Stimulated activated naive B cell treated with anti-CD40 and anti-IgM and Interleukin-4, amounts not matched to agents 10 μg/mL and 1 μg/mL and 100 μg/mL, for 72 hours (primary cell): ENCODE measurements at regions not wholly inside any gene's neighbourhood (a gene's known extent, or its start where the extent isn't known, plus 50 kb on each side); places are given as distances from the start of the nearest gene placed in this dataset.
A peak's percentile ranks its signal among the peaks of the same experiment; 100 is the strongest.

Source experiments
- ATAC-seq, 2 donors: fragments of 150-1000 bp; cut with Tn5 transposase; replicated peaks; 2 replicates each; pipeline ENCODE4 v1.10.0; 2021; ENCODE audit warnings: moderate library complexity in 1 of 2
- DNase-seq: peaks from one replicate; pipeline ENCODE4 v3.0.0; 2021
- H3K27ac Mint-ChIP-seq: one replicate; pipeline ENCODE4 v1.8.0; 2022; ENCODE audit warnings: mild to moderate bottlenecking, mixed read lengths
- H3K27me3 Mint-ChIP-seq, 2 donors: one replicate each; pipeline ENCODE4 v1.8.0; 2022; ENCODE audit warnings: mixed read lengths in 2 of 2
- H3K36me3 Mint-ChIP-seq, 2 donors: one replicate each; pipeline ENCODE4 v1.8.0; 2022; ENCODE audit warnings: mixed read lengths in 2 of 2, mild to moderate bottlenecking in 1 of 2
- H3K4me1 Mint-ChIP-seq, 2 donors: one replicate each; pipeline ENCODE4 v1.8.0; 2022; ENCODE audit warnings: mixed read lengths in 2 of 2, mild to moderate bottlenecking in 1 of 2
- H3K4me3 Mint-ChIP-seq, 2 donors: one replicate each; pipeline ENCODE4 v1.8.0; 2022; ENCODE audit warnings: mild to moderate bottlenecking in 2 of 2, mixed read lengths in 2 of 2, moderate library complexity in 1 of 2
- H3K9me3 Mint-ChIP-seq, 2 donors: one replicate each; pipeline ENCODE4 v1.8.0; 2022; ENCODE audit warnings: mixed read lengths in 2 of 2, mild to moderate bottlenecking in 1 of 2

- no peaks in the 10 kb centered on the region for H3K4me1 Mint-ChIP-seq
- H3K36me3 Mint-ChIP-seq: no peaks in the 10 kb centered on the region
- no peak overlapping the region for H3K4me3 Mint-ChIP-seq
- H3K27ac Mint-ChIP-seq: no peak overlapping the region
- ATAC-seq (peak; percentile 53 to 68), DNase-seq (no peak)
- peaks cover 12% of the 10 kb centered on the region in 2 donors for H3K9me3 Mint-ChIP-seq
- H3K27me3 Mint-ChIP-seq: peaks cover 0 to 6% of the 10 kb centered on the region in 2 donors
Observed at GRCh38 chr11:108994887-108995286, 330.0 kb downstream of the DDX10 start.

DNA sequence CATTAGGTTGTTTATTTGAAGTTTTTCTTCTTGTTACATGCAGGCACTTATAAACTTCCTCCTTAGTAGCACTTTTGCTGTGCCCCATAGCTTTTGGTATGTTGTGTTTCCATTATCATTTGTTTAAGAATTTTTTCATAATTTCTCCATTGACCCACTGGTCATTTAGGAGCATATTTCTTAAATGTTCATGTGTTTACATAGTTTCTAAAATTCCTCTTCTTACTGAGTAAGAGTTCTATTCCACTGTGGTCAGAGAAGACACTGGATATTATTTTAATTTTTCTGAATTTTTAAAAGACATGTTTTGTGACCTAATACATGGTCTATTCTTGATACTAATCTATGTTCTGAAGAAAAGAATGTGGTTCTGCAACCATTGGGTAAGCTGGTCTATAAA is 333.0 kb downstream of the DDX10 start:
- no peaks in the 10 kb centered on the region for H3K36me3 Mint-ChIP-seq
- DNase-seq (no peak), ATAC-seq (no peak)
- H3K27me3 Mint-ChIP-seq: peaks cover 0 to 6% of the 10 kb centered on the region in 2 donors
- no peak overlapping the region for H3K27ac Mint-ChIP-seq
- H3K4me1 Mint-ChIP-seq: no peaks in the 10 kb centered on the region
- H3K4me3 Mint-ChIP-seq: no peak overlapping the region
- peaks cover 12 to 15% of the 10 kb centered on the region in 2 donors for H3K9me3 Mint-ChIP-seq

DNA sequence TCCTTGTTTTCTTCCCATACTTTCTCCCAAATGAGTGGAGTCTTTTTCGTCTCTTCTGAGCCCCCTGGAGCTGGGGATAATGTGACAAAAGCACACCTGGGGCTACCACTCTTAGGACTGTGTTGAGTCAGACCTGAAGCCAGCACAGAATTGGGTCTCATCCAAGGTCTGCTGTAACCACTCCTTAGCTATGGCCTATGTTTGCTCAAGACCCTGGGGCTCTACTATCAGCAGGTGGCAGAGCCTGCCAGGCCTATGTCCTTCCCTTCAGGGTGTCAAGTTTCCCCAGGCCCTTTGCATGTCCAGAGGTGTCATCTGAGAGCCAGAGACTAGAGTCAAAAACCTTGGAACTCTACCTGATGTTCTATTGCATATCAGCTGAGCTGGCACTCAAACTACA is 335.7 kb downstream of the DDX10 start:
- H3K9me3 Mint-ChIP-seq: peaks cover 12 to 15% of the 10 kb centered on the region in 2 donors

GRCh38 chr11:109001585-109001984 is 336.7 kb downstream of the DDX10 start:
- Mint-ChIP-seq H3K36me3 (no peaks in the 10 kb centered on the region), H3K27me3 (peaks cover 0 to 11% of the 10 kb centered on the region in 2 donors), H3K4me1 (no peaks in the 10 kb centered on the region), H3K9me3 (peaks cover 10 to 16% of the 10 kb centered on the region in 2 donors), H3K27ac (no peak overlapping the region), H3K4me3 (no peak overlapping the region)
- DNase-seq: no peak
- no peak for ATAC-seq

More for the DNA sequence above, 335.7 kb downstream of the DDX10 start:
- DNase-seq (no peak), ATAC-seq (no peak)
- no peak overlapping the region for H3K4me3 Mint-ChIP-seq
- no peaks in the 10 kb centered on the region for H3K4me1 Mint-ChIP-seq
- peaks cover 0 to 9% of the 10 kb centered on the region in 2 donors for H3K27me3 Mint-ChIP-seq
- H3K27ac Mint-ChIP-seq: no peak overlapping the region
- H3K36me3 Mint-ChIP-seq: no peaks in the 10 kb centered on the region

- H3K4me1 Mint-ChIP-seq: no peaks in the 10 kb centered on the region
- peaks cover 0 to 7% of the 10 kb centered on the region in 2 donors for H3K27me3 Mint-ChIP-seq
- ATAC-seq (no peak), DNase-seq (no peak)
- H3K4me3 Mint-ChIP-seq: no peak overlapping the region
- H3K27ac Mint-ChIP-seq: no peak overlapping the region
- peaks cover 0 to 3% of the 10 kb centered on the region in 2 donors for H3K9me3 Mint-ChIP-seq
- H3K36me3 Mint-ChIP-seq: no peaks in the 10 kb centered on the region
Observed at GRCh38 chr11:109012991-109013390, 348.1 kb downstream of the DDX10 start.

DNA sequence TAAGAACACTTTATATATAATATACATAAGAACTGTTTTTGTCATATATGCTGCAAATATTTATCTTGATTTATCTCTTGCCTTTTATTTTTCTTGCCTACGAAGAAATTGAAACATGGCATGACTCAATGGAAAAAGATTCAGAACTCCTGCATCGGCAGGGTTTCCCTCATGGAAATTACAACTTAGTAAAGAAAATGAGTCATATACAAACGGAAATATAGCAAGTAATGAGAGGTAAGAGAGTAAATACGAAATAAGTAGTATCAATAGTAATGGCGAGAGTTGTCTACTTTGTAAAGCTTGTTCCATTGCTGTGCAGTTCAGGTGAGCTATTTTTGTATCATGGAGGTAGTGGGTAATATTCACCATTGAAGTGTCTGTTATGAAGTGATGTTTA is 350.4 kb downstream of the DDX10 start:
- Mint-ChIP-seq H3K9me3 (peaks cover 0 to 2% of the 10 kb centered on the region in 2 donors), H3K27ac (no peak overlapping the region), H3K4me3 (no peak overlapping the region), H3K27me3 (peaks cover 0 to 4% of the 10 kb centered on the region in 2 donors), H3K4me1 (no peaks in the 10 kb centered on the region), H3K36me3 (no peaks in the 10 kb centered on the region)
- DNase-seq (no peak), ATAC-seq (no peak)

- Mint-ChIP-seq H3K27ac (no peak overlapping the region), H3K27me3 (peaks cover 0 to 4% of the 10 kb centered on the region in 2 donors), H3K36me3 (no peaks in the 10 kb centered on the region), H3K9me3 (peaks cover 0 to 2% of the 10 kb centered on the region in 2 donors), H3K4me3 (no peak overlapping the region), H3K4me1 (no peaks in the 10 kb centered on the region)
- DNase-seq (no peak), ATAC-seq (no peak)
Observed at GRCh38 chr11:109016724-109017123, 351.9 kb downstream of the DDX10 start.

DNA sequence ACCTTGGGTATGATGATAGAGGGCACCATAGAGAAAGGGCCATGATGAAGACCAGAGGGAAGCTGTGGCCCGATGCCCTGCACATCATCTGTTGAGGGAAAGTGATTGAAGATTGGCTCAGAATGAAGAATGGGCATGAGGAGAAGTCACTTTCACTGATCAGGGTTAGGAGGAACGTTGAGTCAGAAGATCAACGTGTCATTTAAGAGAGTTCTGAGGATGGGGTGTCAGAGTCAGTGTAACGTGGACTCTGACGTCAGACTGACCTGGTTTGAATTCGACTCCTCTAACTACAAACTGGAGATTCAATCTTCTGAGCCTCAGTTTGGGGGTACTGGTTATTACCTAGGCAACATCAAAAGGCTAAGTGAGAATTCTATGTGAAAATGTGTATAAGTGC is 352.6 kb downstream of the DDX10 start:
- Mint-ChIP-seq H3K27ac (no peak overlapping the region), H3K27me3 (peaks cover 0 to 4% of the 10 kb centered on the region in 2 donors), H3K9me3 (peaks cover 0 to 2% of the 10 kb centered on the region in 2 donors), H3K36me3 (no peaks in the 10 kb centered on the region), H3K4me1 (no peaks in the 10 kb centered on the region), H3K4me3 (no peak overlapping the region)
- no peak for DNase-seq
- ATAC-seq: no peak

- no peaks in the 10 kb centered on the region for H3K4me1 Mint-ChIP-seq
- peaks cover 0 to 4% of the 10 kb centered on the region in 2 donors for H3K27me3 Mint-ChIP-seq
- no peaks in the 10 kb centered on the region for H3K36me3 Mint-ChIP-seq
- no peak overlapping the region for H3K27ac Mint-ChIP-seq
- no peak for ATAC-seq
- H3K9me3 Mint-ChIP-seq: peaks cover 0 to 4% of the 10 kb centered on the region in 2 donors
- no peak for DNase-seq
- H3K4me3 Mint-ChIP-seq: no peak overlapping the region
Observed at GRCh38 chr11:109018639-109019038, 353.8 kb downstream of the DDX10 start.

DNA sequence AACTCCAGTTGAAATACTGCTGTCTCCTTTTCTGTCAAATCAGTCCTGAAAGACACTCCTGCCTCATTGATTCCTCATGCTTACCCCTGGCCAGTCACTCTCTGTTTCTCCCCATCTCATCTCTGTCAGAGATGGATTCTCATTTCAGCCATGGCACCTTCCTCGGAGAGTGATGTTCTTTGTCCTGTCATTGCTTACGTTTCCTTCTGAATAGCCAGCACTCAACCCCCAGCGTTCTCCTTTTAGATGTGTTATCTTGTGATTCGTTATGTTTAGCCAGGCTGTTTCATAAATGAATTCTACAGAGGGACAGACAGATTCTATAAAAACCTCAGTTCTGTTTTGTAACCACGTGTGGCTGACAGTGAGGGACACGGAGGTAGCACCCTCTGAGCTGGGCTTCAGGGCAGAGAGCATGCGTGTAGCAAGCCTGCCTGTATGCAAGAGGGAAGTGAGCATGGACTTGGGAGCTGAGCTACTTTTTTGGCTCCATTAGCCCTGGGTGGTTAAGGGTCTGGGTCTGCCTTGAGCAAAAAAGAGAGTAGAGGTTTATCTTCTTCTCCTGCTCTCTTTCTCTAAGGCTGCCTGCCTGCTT is 354.6 kb downstream of the DDX10 start:
- peaks cover 0 to 7% of the 10 kb centered on the region in 2 donors for H3K9me3 Mint-ChIP-seq
- ATAC-seq (no peak), DNase-seq (no peak)
- H3K4me1 Mint-ChIP-seq: no peaks in the 10 kb centered on the region
- H3K27me3 Mint-ChIP-seq: peaks cover 0 to 4% of the 10 kb centered on the region in 2 donors
- no peaks in the 10 kb centered on the region for H3K36me3 Mint-ChIP-seq
- H3K4me3 Mint-ChIP-seq: no peak overlapping the region
- no peak overlapping the region for H3K27ac Mint-ChIP-seq

DNA sequence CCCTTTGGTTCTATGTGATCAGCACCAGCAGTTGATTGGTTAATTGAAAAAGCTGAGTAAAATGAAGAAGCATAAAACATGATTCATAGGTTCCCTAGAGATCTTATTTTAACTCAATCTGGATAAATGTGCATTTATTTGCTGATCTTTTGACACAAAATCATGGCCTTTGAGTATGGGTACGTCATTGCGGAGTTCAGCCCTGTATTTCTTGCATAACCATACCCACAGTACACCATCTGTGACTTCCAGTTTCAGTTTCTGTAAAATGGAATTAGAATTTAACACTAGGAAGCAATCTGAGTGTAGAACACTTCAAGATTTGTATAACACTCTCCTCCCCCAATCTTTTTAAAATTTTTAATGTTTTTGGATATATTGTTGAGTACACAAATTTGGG is 358.2 kb downstream of the DDX10 start:
- ATAC-seq: no peak
- no peak overlapping the region for H3K4me3 Mint-ChIP-seq
- no peak for DNase-seq
- no peak overlapping the region for H3K27ac Mint-ChIP-seq
- H3K4me1 Mint-ChIP-seq: no peaks in the 10 kb centered on the region
- H3K9me3 Mint-ChIP-seq: peaks cover 0 to 8% of the 10 kb centered on the region in 2 donors
- no peaks in the 10 kb centered on the region for H3K36me3 Mint-ChIP-seq
- peaks cover 0 to under 1% of the 10 kb centered on the region in 2 donors for H3K27me3 Mint-ChIP-seq

- Mint-ChIP-seq H3K27ac (no peak overlapping the region), H3K4me1 (no peaks in the 10 kb centered on the region), H3K4me3 (no peak overlapping the region), H3K36me3 (no peaks in the 10 kb centered on the region), H3K27me3 (no peaks in the 10 kb centered on the region), H3K9me3 (peaks cover 0 to 11% of the 10 kb centered on the region in 2 donors)
- ATAC-seq (no peak), DNase-seq (no peak)
Observed at GRCh38 chr11:109026891-109027489, 362.1 kb downstream of the DDX10 start.

GRCh38 chr11:109027851-109028250 is 363.0 kb downstream of the DDX10 start:
- Mint-ChIP-seq H3K9me3 (peaks cover 0 to 11% of the 10 kb centered on the region in 2 donors), H3K4me1 (no peaks in the 10 kb centered on the region), H3K4me3 (no peak overlapping the region), H3K27me3 (no peaks in the 10 kb centered on the region), H3K27ac (no peak overlapping the region), H3K36me3 (no peaks in the 10 kb centered on the region)
- DNase-seq: no peak
- ATAC-seq: no peak

GRCh38 chr11:109029927-109030326 is 365.1 kb downstream of the DDX10 start:
- H3K4me1 Mint-ChIP-seq: no peaks in the 10 kb centered on the region
- H3K4me3 Mint-ChIP-seq: no peak overlapping the region
- DNase-seq: no peak
- no peak for ATAC-seq
- no peaks in the 10 kb centered on the region for H3K36me3 Mint-ChIP-seq
- no peaks in the 10 kb centered on the region for H3K27me3 Mint-ChIP-seq
- no peak overlapping the region for H3K27ac Mint-ChIP-seq
- peaks cover 0 to 6% of the 10 kb centered on the region in 2 donors for H3K9me3 Mint-ChIP-seq

DNA sequence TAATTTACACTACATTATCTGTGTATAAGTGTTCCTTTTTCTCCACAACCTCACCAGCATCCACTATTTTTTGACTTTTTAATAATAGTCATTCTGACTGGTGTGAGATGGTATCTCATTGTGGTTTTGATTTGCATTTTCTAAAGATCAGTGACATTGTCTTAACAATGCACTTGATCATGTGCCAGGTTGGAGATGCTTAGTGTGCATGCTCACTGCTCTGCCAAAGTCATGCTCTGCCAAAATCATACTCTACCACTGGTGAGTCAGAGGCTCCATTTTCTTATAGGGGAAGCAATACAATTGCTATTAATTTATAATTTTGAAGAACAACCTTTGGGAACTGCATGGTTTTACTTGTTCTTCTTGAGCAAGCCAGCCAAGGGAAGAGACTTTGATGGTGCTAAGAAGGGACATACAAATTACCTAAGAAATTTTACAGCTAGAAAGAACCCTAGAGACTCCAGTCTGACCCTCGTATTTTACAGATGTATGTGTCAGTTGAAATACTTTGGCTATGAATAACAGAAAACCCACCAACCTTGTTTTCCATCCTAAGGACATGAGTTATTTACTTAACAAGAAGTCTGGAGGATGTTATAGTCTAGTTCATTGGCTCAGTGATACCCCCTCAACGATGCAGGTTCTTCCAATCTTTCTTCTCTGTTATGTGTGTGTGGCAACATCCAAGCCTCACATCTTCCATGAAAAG is 368.9 kb downstream of the DDX10 start:
- Mint-ChIP-seq H3K9me3 (peaks cover 0 to 5% of the 10 kb centered on the region in 2 donors), H3K4me1 (no peaks in the 10 kb centered on the region), H3K4me3 (no peak overlapping the region), H3K36me3 (no peaks in the 10 kb centered on the region), H3K27me3 (no peaks in the 10 kb centered on the region), H3K27ac (no peak overlapping the region)
- DNase-seq (no peak), ATAC-seq (no peak)
